ENCODE measurements at regions not wholly inside any gene's neighbourhood (a gene's known extent, or its start where the extent isn't known, plus 50 kb on each side); places are given as distances from the start of the nearest gene placed in this dataset.

DNA sequence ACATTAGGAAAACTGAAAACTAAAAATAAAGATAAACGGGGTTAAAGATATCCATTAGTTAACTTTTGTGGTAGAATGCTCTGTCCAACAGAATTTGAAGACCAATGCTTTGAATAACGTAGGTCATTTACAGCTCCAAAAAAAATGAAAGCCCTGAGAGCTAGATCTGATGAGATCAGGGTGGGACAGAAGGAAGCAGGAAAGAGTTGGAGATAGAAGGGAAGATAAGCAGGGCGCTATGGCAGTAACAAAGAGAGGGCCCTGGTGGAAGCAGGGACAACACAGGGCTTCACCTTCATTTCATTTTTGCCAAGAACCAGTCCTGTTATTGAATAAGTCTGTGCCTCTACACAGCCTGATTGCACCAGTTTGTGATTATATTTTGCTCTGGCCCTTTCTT, 51.0 kb upstream of the RGS8 start:
- DNase-seq = no peak

DNA sequence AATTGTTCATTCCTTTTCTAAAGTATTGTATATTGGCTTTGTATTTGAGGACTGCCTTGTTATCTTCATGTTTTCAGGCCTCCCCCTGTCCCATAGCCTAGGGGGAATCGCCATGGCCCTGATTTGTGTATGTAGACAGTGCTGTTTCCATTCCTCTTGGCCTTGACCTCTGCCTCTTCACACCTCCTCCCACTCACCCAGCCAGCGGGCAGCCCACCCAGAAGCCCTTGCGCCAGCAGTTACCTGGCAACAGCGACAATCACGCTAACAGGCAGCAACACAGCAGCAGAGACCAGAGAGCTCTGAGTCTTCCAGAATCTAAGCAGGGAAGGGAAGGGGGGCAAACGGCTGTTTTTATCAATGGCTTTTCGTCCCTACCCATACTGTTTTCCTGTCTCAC, 50.0 kb upstream of the NPL start:
- peak; percentile 24 for DNase-seq
